ENCODE measurements at regions not wholly inside any gene's neighbourhood (a gene's known extent, or its start where the extent isn't known, plus 50 kb on each side); places are given as distances from the start of the nearest gene placed in this dataset.

- no peak for TF ChIP-seq CTCF (IDR thresholded peaks at IDR 0.05; ENCODE audit: control extremely low read depth, extremely low read depth, low read depth, missing control alignments)
- ChIA-PET POLR2A (no interaction called here), CTCF (interaction anchor here (1.1 to 1.7 kb wide), 2 partner anchors 10 to 15 kb away, joined by 3 to 6 read pairs; no protein-coding TSS in a partner anchor)
These were observed 106.6 kb upstream of the DAP start for GRCh38 chr5:10867389-10868303.

GRCh38 chr5:10866913-10867312 lies 105.9 kb upstream of the DAP start:
- CTCF ChIA-PET: interaction anchor here (1.1 to 1.7 kb wide), 3 partner anchors 9 to 14 kb away, joined by 3 to 6 read pairs (median 3); no protein-coding TSS in a partner anchor
- POLR2A ChIA-PET: no interaction called here
- peak; percentile 13 for TF ChIP-seq CTCF (IDR thresholded peaks at IDR 0.05; ENCODE audit: control extremely low read depth, extremely low read depth, low read depth, missing control alignments)
- DNase-seq (ENCODE audit: extremely low spot score): no peak

More at GRCh38 chr5:10867389-10868303, 106.6 kb upstream of the DAP start:
- no peak for DNase-seq (ENCODE audit: extremely low spot score)

GRCh38 chr5:10863763-10864383 lies 102.8 kb upstream of the DAP start:
- TF ChIP-seq CTCF (IDR thresholded peaks at IDR 0.05; ENCODE audit: control extremely low read depth, extremely low read depth, low read depth, missing control alignments): peak; percentile 82
- ChIA-PET CTCF (interaction anchor here (0.6 to 1.3 kb wide), 8 partner anchors 9 to 410 kb away, joined by 3 to 5 read pairs (median 4); no protein-coding TSS in a partner anchor), POLR2A (no interaction called here)
- DNase-seq (ENCODE audit: extremely low spot score): peak; percentile 81

- ChIA-PET POLR2A (no interaction called here), CTCF (no interaction called here)
- no peak for DNase-seq (ENCODE audit: extremely low spot score)
- no peak for TF ChIP-seq CTCF (IDR thresholded peaks at IDR 0.05; ENCODE audit: control extremely low read depth, extremely low read depth, low read depth, missing control alignments)
These were observed 101.1 kb upstream of the DAP start for GRCh38 chr5:10862085-10862484.

GRCh38 chr5:10861423-10861790 lies 100.4 kb upstream of the DAP start:
- ChIA-PET CTCF (no interaction called here), POLR2A (no interaction called here)
- TF ChIP-seq CTCF (IDR thresholded peaks at IDR 0.05; ENCODE audit: control extremely low read depth, extremely low read depth, low read depth, missing control alignments): no peak
- no peak for DNase-seq (ENCODE audit: extremely low spot score)

GRCh38 chr5:10860645-10861422 lies 99.8 kb upstream of the DAP start:
- POLR2A ChIA-PET: no interaction called here
- CTCF ChIA-PET: no interaction called here
- no peak for DNase-seq (ENCODE audit: extremely low spot score)
- TF ChIP-seq CTCF (IDR thresholded peaks at IDR 0.05; ENCODE audit: control extremely low read depth, extremely low read depth, low read depth, missing control alignments): no peak
